HG03159 (cell line): ENCODE measurements at regions not wholly inside any gene's neighbourhood (a gene's known extent, or its start where the extent isn't known, plus 50 kb on each side); places are given as distances from the start of the nearest gene placed in this dataset.

Experiments used
- ATAC-seq: cut with Tn5 transposase; IDR thresholded peaks from one replicate; pipeline ENCODE4 v1.9.1; 2021; ENCODE audit warnings: mild to moderate bottlenecking, moderate library complexity; ENCODE audit not compliant: unreplicated experiment

DNA sequence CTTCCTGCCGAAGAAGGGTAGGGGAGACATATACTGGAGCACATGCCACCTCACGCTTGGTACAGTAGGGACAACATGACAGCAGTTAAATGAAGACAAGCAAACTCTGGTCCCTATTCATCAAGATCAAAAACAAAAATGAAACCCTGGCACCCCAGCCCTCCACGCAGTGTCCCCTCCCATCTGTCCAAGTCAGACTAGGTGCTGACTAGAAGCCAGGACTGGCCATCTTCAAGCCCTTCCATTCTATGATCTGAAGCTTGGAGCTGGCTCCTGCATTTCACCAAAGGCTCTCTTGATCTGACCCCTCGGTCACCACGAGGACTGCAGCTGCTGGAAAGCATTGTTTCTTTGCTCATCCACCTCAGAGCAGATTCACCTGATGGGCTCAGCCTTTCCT is 158.9 kb upstream of the GGTLC1 start:
- no peak for ATAC-seq

DNA sequence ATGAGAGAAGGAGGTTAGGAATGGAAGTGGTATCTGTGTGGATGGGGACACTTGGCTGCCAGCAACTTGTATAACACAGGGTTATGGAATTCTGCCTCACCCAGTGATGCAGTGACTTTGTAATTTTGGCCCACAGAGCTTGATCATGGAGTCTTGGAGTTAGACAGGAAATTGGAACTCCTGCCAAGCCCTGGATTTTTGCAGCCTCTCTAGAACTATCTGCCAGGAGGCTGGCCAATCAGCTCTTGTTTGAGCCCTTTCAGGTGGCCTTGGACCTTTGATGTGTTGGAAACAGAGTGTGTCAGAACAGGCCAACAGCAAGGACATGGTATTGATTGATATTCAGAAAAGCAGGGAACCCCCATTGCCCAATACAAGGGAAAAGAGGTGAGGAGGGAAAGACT is 157.7 kb upstream of the GGTLC1 start:
- ATAC-seq = no peak

GRCh38 chr20:24144371-24144770 is 155.8 kb upstream of the GGTLC1 start:
- no peak for ATAC-seq

GRCh38 chr20:24141111-24141510 is 152.5 kb upstream of the GGTLC1 start:
- ATAC-seq = no peak

- ATAC-seq = no peak
These were observed 151.3 kb upstream of the GGTLC1 start for GRCh38 chr20:24139846-24140245.

DNA sequence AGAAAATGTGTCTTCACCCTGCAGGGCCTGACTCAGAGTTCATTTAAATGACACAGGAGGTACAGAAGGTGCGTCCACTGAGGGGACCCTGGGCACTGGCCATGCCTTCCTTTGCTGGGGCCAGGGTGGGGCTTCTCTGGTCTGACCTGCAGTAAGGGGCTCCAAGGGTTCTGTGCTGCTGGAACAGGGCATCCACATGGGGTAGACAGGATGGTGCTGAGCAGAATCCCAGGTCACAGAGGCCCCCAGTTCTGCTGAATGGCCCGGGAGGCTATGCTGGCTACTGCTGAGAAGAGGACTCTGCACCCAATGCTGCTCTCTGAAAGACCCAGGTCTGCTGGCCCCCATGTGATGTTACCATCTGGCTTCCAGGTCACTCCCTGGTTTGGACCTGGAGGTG is 150.4 kb upstream of the GGTLC1 start:
- no peak for ATAC-seq

DNA sequence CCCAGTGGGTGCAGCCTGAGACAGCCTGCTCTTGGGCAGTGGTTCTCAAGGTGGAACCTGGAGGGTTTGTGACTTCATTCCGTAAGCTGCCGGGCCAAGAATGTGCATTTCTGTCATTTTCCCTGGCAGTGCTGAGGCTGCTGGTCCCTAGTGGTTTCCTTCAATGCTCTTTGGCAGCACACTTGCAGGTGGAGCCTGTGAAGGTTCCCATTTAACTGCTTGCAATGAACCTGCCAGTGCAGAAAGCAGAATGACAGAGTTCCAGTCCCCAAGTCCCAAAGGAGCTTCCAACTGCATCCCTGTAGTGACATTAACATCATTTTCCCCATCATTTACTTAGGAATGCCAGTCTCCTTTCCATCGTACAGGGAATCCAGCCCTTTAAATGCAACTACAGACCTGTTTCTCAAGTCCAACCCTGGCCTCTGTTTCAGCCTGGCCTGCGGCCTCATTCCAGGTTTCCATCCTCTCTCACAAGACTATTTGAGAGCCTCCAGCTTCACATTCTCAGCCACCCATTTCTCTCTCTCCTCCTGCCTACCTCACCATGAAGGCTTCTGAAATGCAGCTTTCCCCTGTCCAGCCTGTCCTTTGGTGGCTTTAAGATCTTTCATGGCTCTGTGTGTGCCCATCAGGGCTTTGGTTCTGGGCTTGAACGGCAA is 149.7 kb upstream of the GGTLC1 start:
- no peak for ATAC-seq

GRCh38 chr20:24136659-24137246 is 148.2 kb upstream of the GGTLC1 start:
- no peak for ATAC-seq

- ATAC-seq = no peak
These were observed 147.2 kb upstream of the GGTLC1 start for GRCh38 chr20:24135781-24136180.

- no peak for ATAC-seq
These were observed 146.4 kb upstream of the GGTLC1 start for GRCh38 chr20:24134930-24135329.

GRCh38 chr20:24134284-24134683 is 145.7 kb upstream of the GGTLC1 start:
- ATAC-seq = no peak

DNA sequence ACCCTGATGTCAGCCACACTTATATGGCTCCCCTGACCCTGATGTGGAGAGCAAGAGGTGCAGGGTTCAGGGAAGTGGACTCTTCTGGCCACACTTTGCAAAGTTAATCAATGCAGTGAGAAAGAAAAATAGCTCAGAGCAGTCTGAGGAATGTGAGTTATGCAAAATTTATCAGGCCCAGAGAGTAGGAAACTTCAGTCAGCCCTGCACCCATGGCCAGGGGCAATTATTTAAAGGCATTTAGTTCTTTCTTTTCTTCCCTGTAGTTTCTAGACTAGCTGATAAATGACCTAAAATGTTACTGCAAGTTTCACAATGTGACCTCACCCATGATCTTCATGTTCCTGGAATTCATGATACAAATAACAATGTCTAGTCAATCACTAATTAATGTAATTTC is 143.7 kb upstream of the GGTLC1 start:
- no peak for ATAC-seq

GRCh38 chr20:24131684-24132083 is 143.1 kb upstream of the GGTLC1 start:
- ATAC-seq = no peak

DNA sequence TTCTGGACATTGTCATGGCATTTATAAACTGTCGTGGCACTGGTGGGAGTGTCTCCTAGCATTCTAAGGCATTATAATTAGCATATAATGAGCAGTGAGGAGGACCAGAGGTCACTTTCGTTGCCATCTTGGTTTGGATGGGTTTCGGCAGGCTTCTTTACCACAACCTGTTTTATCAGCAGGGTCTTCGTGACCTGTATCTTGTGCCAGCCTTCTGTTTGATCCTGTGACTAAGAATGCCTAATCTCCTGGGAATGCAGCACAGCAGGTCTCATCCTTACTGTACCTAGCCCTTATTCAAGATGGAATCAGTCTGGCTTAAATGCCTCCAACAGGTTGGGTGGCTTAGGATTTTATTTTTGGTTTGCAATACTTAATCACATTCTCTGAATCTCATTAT is 142.7 kb upstream of the GGTLC1 start:
- no peak for ATAC-seq

DNA sequence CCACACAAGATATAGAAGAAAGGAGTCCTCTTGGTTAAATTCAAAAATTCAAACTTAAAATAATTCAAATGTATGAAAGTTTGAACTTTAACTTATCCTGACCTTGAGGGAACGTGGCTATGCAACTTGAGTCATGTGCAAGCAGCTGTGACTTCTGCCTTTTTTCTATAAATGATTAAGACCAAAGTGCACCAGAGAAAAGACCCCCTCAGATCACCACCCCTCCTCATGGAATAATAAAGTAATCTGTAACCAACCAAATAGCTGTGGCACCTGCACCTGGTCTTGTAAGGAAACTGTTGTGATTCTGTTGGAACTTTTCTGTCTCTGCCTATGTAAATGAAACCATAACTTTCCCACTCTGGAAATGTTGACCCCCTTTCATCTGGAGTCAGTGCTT is 141.1 kb upstream of the GGTLC1 start:
- ATAC-seq = no peak

DNA sequence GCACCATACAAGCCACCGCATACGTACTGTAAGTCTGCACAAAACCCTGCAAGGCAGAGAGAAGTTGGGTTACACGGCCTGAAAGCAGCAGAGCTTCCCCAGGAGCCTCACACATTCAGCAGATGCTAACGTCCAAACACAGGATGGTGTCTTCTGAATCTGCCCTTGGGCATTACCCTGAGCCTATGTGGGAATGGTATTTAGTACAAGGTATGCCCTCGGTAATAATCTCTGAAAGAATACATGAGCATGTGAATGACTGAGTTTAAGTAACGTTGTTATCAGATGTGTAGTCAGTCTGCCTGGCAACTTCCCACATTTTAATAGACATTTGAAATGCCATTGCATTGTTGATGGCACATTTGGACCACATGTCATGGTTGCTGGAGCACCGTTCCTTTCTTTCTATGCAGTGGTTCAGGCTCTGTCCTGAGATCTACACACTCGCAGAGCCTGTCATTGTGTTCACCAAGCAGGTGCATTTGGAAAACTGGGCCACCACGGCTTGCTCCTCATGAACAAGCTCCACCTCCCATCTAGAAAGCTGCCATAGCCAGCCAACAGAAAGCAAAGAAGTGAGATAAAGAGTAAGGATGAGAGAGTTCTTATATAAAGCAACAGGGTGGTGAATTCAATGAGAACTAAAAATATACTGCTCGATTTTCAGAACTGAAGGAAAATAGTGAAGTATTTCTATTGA is 136.5 kb upstream of the GGTLC1 start:
- ATAC-seq = no peak

DNA sequence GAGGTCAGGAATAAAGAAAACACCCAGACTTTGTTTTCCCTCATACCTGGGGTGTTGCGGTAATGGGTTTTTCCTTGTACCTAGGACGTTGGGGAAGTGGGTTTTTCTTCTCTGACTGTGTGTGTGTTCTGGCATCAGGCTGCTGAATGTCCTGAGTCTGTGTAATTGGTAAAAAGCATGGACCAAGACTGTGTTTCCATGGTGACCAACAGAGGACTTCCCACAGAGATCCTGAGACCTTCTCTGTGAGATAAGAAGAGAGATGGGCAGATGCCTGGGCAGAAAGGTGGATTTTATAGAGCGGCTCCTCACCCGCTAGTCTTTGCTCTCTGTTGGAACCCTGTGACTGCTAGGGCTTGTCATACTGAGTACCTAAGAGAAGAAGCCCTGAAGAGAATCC is 135.4 kb upstream of the GGTLC1 start:
- no peak for ATAC-seq

DNA sequence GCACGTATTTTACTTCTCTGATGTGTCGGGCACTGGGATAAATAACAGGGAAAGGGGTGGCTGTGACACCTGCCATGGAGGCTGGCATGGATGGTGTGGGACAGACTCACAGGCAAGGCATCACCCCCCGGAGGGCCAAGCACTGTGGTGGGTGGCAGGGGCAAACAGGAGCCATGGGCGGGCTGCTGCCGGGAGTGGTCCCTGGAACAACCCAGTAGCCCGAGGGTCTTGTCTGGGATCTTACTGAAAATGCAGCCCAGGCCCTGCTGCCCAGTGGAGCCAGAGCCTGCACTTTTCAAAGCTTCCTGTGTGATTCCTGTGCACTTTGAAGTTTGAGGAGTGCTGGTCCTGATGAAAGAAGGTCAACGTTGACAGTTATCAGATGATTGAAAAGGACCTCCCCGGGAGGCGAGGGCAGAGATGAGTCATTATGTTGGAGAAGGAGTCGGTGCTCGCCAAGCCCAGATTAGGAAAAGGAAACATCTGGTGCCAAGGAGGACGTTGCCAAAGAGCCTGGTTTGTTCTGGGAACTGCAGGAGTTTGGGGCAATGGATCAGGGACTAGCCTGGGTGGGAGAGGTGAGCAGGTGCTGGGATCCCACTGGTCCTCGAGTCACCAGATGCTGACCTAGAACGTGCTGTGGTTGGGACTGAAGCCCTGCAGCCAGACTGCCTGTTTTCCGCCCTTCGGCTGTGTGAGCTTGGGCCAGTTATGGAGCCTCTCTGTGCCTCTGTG is 130.0 kb upstream of the GGTLC1 start:
- no peak for ATAC-seq

GRCh38 chr20:24118034-24118433 is 129.5 kb upstream of the GGTLC1 start:
- ATAC-seq = no peak

- no peak for ATAC-seq
These were observed 128.8 kb upstream of the GGTLC1 start for GRCh38 chr20:24117383-24117782.

DNA sequence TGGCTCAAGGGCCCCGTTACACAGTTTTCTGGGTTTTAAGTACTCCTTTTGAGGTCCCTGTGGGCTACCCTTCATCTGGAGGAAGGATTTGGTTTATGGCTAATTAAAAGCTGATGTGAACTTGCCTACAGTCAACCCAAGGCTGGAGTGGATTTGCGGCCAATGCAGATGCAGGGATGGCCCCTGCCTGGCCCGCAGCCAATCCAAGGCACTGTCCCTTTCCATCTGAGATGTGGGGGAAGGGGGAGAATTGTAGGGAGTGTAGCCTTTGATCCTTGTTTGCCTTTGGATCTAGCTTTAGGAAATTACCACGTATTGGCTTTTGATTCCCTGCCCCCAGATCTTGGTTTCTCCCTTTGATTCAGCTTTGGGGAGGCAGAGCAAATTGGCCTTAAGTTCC is 128.0 kb upstream of the GGTLC1 start:
- no peak for ATAC-seq

- no peak for ATAC-seq
These were observed 123.8 kb upstream of the GGTLC1 start for GRCh38 chr20:24112360-24112759.
